Panc1 (cell line): ENCODE measurements at regions not wholly inside any gene's neighbourhood (a gene's known extent, or its start where the extent isn't known, plus 50 kb on each side); places are given as distances from the start of the nearest gene placed in this dataset.

Experiments used
- ATAC-seq: fragments of 200-7000 bp; cut with Tn5 transposase; 2 replicates; pipeline ENCODE4 v1.9.1; 2020; ENCODE audit warnings: mild to moderate bottlenecking, moderate library complexity
- BruUV-seq: library from RNA; stranded (reverse); fragments of 400-500 nt; replicated peaks from 2 replicates; lab custom pipeline; 2021; lab: Mats Ljungman, UMichigan
- CTCF ChIA-PET: fragments of 300-600 bp; sonication (Branson Sonifier 250); formaldehyde crosslinking; loops from one replicate; lab custom pipeline; 2022; ENCODE audit warnings: antibody characterized with exemption; lab: Charles Lee
- POLR2A ChIA-PET: fragments of 300-600 bp; sonication (Branson Sonifier 250); formaldehyde crosslinking; loops from one replicate; lab custom pipeline; 2022; ENCODE audit warnings: antibody characterized with exemption; lab: Charles Lee
- DNase-seq: peaks from one replicate; pipeline ENCODE4 v3.0.0-alpha.2; 2010; ENCODE audit warnings: low read depth, low spot score
- H3K27ac ChIP-seq: 2 replicates; pipeline ENCODE4 v1.5.1; 2011; ENCODE audit warnings: mild to moderate bottlenecking, low read length, inconsistent platforms
- H3K27me3 ChIP-seq: fragments of 200-500 bp; sonication (Bioruptor generic); 2 replicates; pipeline ENCODE4 v1.6.0; 2014; ENCODE audit warnings: low read length, inconsistent platforms; ENCODE audit not compliant: control insufficient read depth, insufficient read depth
- H3K36me3 ChIP-seq: fragments of 200-500 bp; sonication (Bioruptor generic); 2 replicates; pipeline ENCODE4 v1.5.1; 2014; ENCODE audit warnings: inconsistent platforms, mild to moderate bottlenecking, low read length, moderate library complexity; ENCODE audit not compliant: control insufficient read depth, insufficient read depth
- H3K4me1 ChIP-seq: 2 replicates; pipeline ENCODE4 v1.5.1; 2011; ENCODE audit warnings: inconsistent platforms, mild to moderate bottlenecking, low read length, moderate library complexity; ENCODE audit not compliant: control insufficient read depth, insufficient read depth
- H3K4me3 ChIP-seq, 2 experiments: 2 replicates each; pipeline ENCODE4 v1.5.1; 2011 to 2012; ENCODE audit warnings: low read depth in 2 of 2, low read length in 2 of 2, mild to moderate bottlenecking in 2 of 2, inconsistent platforms in 1 of 2, moderate library complexity in 1 of 2
- H3K9me3 ChIP-seq: fragments of 200-500 bp; sonication (Bioruptor generic); 2 replicates; pipeline ENCODE4 v1.5.1; 2014; ENCODE audit warnings: low read depth, mild to moderate bottlenecking, inconsistent platforms, low read length, moderate library complexity; ENCODE audit not compliant: control insufficient read depth, insufficient read depth
- CTCF ChIP-seq: fragments of 450-650 bp; IDR thresholded peaks from 2 replicates; pipeline ENCODE4 v1.5.1; 2017; ENCODE audit warnings: mild to moderate bottlenecking
- POLR2AphosphoS5 ChIP-seq: IDR thresholded peaks from 2 replicates; pipeline ENCODE4 v1.6.1; 2012; ENCODE audit warnings: mild to moderate bottlenecking, low read depth, low read length, moderate library complexity
- REST ChIP-seq, 2 experiments: IDR thresholded peaks; 2 replicates each; pipeline ENCODE4 v1.6.1; 2011 to 2012; ENCODE audit warnings: low read depth in 2 of 2, control low read depth in 1 of 2, low read length in 1 of 2, mild to moderate bottlenecking in 1 of 2, moderate library complexity in 1 of 2; ENCODE audit not compliant: insufficient read depth in 1 of 2
- SIN3A ChIP-seq: IDR thresholded peaks from 2 replicates; pipeline ENCODE4 v1.6.1; 2012; ENCODE audit warnings: low read depth, mild to moderate bottlenecking, low read length, moderate library complexity, borderline replicate concordance; ENCODE audit not compliant: insufficient read depth
- TCF7L2 ChIP-seq: IDR thresholded peaks from 2 replicates; pipeline ENCODE4 v1.6.1; 2011; ENCODE audit warnings: mild to moderate bottlenecking, low read depth, low read length, inconsistent platforms
- in situ Hi-C: cut with HindIII; loops from 2 replicates; pipeline ENCODE4 v1.10.0; 2016; ENCODE audit warnings: low sequenced_read_pairs, low pct_unique_long_range_greater_than_20kb
- intact Hi-C: fragments of 100-400 bp; cut with micrococcal nuclease; formaldehyde crosslinking; loops from one replicate; pipeline ENCODE4 v1.10.0; 2022; ENCODE audit not compliant: unreplicated experiment

- no peak overlapping the region for H3K4me3 ChIP-seq
- no peak for ATAC-seq
- POLR2A ChIA-PET = no interaction called here
- no peak for DNase-seq
- no peaks in the 10 kb centered on the region for H3K27me3 ChIP-seq
- no peaks in the 10 kb centered on the region for H3K9me3 ChIP-seq
- CTCF ChIA-PET = no interaction called here
- no TSS peak for BruUV-seq
- H3K27ac ChIP-seq = no peak overlapping the region
- intact Hi-C loops = loop anchor here (10.0 kb wide), 1 partner anchor 312 kb away; the partner anchor contains the start of gene ZNF462
- TF ChIP-seq CTCF (no peak), POLR2AphosphoS5 (no peak), TCF7L2 (no peak), SIN3A (no peak)
- H3K4me1 ChIP-seq = no peaks in the 10 kb centered on the region
- H3K36me3 ChIP-seq = no peaks in the 10 kb centered on the region
- in situ Hi-C loops = no loop called here
Observed at GRCh38 chr9:107176436-107177151, 106.5 kb upstream of the RAD23B start.

GRCh38 chr9:107177243-107177839, 105.7 kb upstream of the RAD23B start:
- no peaks in the 10 kb centered on the region for H3K36me3 ChIP-seq
- BruUV-seq = no TSS peak
- in situ Hi-C loops (no loop called here), intact Hi-C loops (loop anchor here (10.0 kb wide), 1 partner anchor 313 kb away; the partner anchor contains the start of gene ZNF462)
- TF ChIP-seq TCF7L2 = no peak
- no peak for TF ChIP-seq REST (IDR thresholded peaks at IDR 0.05; ENCODE audit: insufficient read depth in 1 of 2, low read depth in 2 of 2, low read length in 1 of 2)
- no peak for TF ChIP-seq SIN3A
- no peak for TF ChIP-seq CTCF
- no peak for TF ChIP-seq POLR2AphosphoS5
- CTCF ChIA-PET = no interaction called here
- DNase-seq = no peak
- no peak overlapping the region for H3K4me3 ChIP-seq
- no peaks in the 10 kb centered on the region for H3K27me3 ChIP-seq
- no peaks in the 10 kb centered on the region for H3K4me1 ChIP-seq
- no peak for ATAC-seq
- no peak overlapping the region for H3K27ac ChIP-seq
- no peaks in the 10 kb centered on the region for H3K9me3 ChIP-seq
- POLR2A ChIA-PET = no interaction called here
